Gastroesophageal sphincter (tissue), 3 donors: ENCODE measurements at regions not wholly inside any gene's neighbourhood (a gene's known extent, or its start where the extent isn't known, plus 50 kb on each side); places are given as distances from the start of the nearest gene placed in this dataset.

Source experiments
- POLR2AphosphoS5 ChIP-seq: sonication (generic); formaldehyde crosslinking; IDR thresholded peaks from one replicate; pipeline ENCODE4 v1.6.1; 2017; ENCODE audit warnings: antibody characterized with exemption
- TF ChIP-seq, protein P1 (sequence below), 4 experiments: fragments of 200-600 bp in 2 of 4; fragments of 450-650 bp in 2 of 4; sonication (generic) in 1 of 4; IDR thresholded peaks; one replicate each; pipeline ENCODE4 v1.5.1; 2017 to 2019; ENCODE audit warnings: antibody characterized with exemption in 4 of 4, mild to moderate bottlenecking in 2 of 4, moderate library complexity in 2 of 4

DNA sequence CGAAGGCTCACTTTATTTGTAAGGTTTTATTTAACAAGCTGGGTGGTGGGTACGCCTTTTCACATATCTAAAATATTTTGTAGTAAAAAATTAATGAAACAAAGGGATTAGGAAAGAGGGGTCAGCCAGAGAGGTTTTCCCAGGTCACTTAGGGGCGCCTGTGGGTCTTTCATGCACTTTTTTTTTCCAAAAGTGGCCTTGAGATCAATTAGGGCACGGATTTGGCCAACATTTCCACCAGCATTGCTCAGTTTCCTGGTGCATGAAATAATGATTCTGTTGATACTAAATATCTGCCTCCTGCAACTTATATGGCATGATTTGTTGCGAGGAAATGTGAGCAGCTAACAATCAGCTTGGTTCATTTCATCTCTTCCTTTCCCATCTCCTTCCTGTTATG lies 67.6 kb upstream of the ZCCHC2 start:
- TF ChIP-seq, protein P1, sequence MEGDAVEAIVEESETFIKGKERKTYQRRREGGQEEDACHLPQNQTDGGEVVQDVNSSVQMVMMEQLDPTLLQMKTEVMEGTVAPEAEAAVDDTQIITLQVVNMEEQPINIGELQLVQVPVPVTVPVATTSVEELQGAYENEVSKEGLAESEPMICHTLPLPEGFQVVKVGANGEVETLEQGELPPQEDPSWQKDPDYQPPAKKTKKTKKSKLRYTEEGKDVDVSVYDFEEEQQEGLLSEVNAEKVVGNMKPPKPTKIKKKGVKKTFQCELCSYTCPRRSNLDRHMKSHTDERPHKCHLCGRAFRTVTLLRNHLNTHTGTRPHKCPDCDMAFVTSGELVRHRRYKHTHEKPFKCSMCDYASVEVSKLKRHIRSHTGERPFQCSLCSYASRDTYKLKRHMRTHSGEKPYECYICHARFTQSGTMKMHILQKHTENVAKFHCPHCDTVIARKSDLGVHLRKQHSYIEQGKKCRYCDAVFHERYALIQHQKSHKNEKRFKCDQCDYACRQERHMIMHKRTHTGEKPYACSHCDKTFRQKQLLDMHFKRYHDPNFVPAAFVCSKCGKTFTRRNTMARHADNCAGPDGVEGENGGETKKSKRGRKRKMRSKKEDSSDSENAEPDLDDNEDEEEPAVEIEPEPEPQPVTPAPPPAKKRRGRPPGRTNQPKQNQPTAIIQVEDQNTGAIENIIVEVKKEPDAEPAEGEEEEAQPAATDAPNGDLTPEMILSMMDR (IDR thresholded peaks at IDR 0.05) = no peak
- TF ChIP-seq POLR2AphosphoS5 = no peak
